Tibial nerve (tissue), 4 donors: ENCODE measurements at regions not wholly inside any gene's neighbourhood (a gene's known extent, or its start where the extent isn't known, plus 50 kb on each side); places are given as distances from the start of the nearest gene placed in this dataset.

ENCODE experiments used
- CTCF ChIP-seq, 5 experiments: fragments of 200-600 bp in 3 of 5; fragments of 450-650 bp in 2 of 5; sonication (generic) in 3 of 5; IDR thresholded peaks; one replicate each; pipeline ENCODE4 v1.5.1; 2016 to 2019; ENCODE audit warnings: antibody characterized with exemption in 5 of 5, mild to moderate bottlenecking in 3 of 5, moderate library complexity in 2 of 5
- EP300 ChIP-seq, 2 donors: sonication (generic); formaldehyde crosslinking; IDR thresholded peaks; one replicate each; pipeline ENCODE4 v1.6.1; 2017; ENCODE audit warnings: antibody characterized with exemption in 2 of 2, mild to moderate bottlenecking in 1 of 2
- POLR2A ChIP-seq, 2 donors: fragments of 450-650 bp; IDR thresholded peaks; one replicate each; pipeline ENCODE4 v1.6.1; 2017; ENCODE audit warnings: antibody characterized with exemption in 2 of 2, mild to moderate bottlenecking in 2 of 2, moderate library complexity in 2 of 2

- no peak for TF ChIP-seq CTCF (IDR thresholded peaks at IDR 0.05)
- no peak for TF ChIP-seq POLR2A (IDR thresholded peaks at IDR 0.05)
- TF ChIP-seq EP300 (IDR thresholded peaks at IDR 0.05), result no peak
These were observed 69.4 kb upstream of the MTPN start for GRCh38 chr7:136046548-136046947.
